ENCODE measurements at regions not wholly inside any gene's neighbourhood (a gene's known extent, or its start where the extent isn't known, plus 50 kb on each side); places are given as distances from the start of the nearest gene placed in this dataset.

GRCh38 chr21:27224169-27224568, 257.3 kb upstream of the ADAMTS5 start:
- Histone ChIP-seq H3K4me2 (ENCODE audit: insufficient read depth, low read length) (no peak overlapping the region), H3K27me3 (ENCODE audit: insufficient read depth, low read length) (no peaks in the 10 kb centered on the region), H3K4me1 (ENCODE audit: insufficient read depth, low read length) (peaks cover 18% of the 10 kb centered on the region), H3K27ac (ENCODE audit: low read depth, low read length) (no peak overlapping the region), H3K36me3 (ENCODE audit: insufficient read depth, low read length) (no peaks in the 10 kb centered on the region), H2AFZ (ENCODE audit: low read length) (no peak overlapping the region), H4K20me1 (ENCODE audit: insufficient read depth, low read length) (no peaks in the 10 kb centered on the region), H3K79me2 (ENCODE audit: insufficient read depth, low read length) (no peaks in the 10 kb centered on the region), H3K4me3 (ENCODE audit: insufficient read depth, low read length) (no peak overlapping the region), H3K9me3 (ENCODE audit: low read depth, low read length) (no peaks in the 10 kb centered on the region)
- DNase-seq (ENCODE audit: insufficient read length, low spot score, missing footprints): no peak
- TF ChIP-seq, protein P1, sequence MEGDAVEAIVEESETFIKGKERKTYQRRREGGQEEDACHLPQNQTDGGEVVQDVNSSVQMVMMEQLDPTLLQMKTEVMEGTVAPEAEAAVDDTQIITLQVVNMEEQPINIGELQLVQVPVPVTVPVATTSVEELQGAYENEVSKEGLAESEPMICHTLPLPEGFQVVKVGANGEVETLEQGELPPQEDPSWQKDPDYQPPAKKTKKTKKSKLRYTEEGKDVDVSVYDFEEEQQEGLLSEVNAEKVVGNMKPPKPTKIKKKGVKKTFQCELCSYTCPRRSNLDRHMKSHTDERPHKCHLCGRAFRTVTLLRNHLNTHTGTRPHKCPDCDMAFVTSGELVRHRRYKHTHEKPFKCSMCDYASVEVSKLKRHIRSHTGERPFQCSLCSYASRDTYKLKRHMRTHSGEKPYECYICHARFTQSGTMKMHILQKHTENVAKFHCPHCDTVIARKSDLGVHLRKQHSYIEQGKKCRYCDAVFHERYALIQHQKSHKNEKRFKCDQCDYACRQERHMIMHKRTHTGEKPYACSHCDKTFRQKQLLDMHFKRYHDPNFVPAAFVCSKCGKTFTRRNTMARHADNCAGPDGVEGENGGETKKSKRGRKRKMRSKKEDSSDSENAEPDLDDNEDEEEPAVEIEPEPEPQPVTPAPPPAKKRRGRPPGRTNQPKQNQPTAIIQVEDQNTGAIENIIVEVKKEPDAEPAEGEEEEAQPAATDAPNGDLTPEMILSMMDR (IDR thresholded peaks at IDR 0.05; ENCODE audit: extremely low read depth, low read depth, low read length): no peak

- Histone ChIP-seq H3K79me2 (ENCODE audit: insufficient read depth, low read length) (no peaks in the 10 kb centered on the region), H3K27ac (ENCODE audit: low read depth, low read length) (no peak overlapping the region), H4K20me1 (ENCODE audit: insufficient read depth, low read length) (no peaks in the 10 kb centered on the region), H3K4me3 (ENCODE audit: insufficient read depth, low read length) (no peak overlapping the region), H3K4me2 (ENCODE audit: insufficient read depth, low read length) (no peak overlapping the region), H2AFZ (ENCODE audit: low read length) (no peak overlapping the region), H3K27me3 (ENCODE audit: insufficient read depth, low read length) (no peaks in the 10 kb centered on the region), H3K4me1 (ENCODE audit: insufficient read depth, low read length) (peaks cover 21% of the 10 kb centered on the region), H3K9me3 (ENCODE audit: low read depth, low read length) (no peaks in the 10 kb centered on the region), H3K36me3 (ENCODE audit: insufficient read depth, low read length) (no peaks in the 10 kb centered on the region)
- DNase-seq (ENCODE audit: insufficient read length, low spot score, missing footprints): no peak
- TF ChIP-seq, protein P1 (IDR thresholded peaks at IDR 0.05; ENCODE audit: extremely low read depth, low read depth, low read length): no peak
Measured at GRCh38 chr21:27221077-27221476, 254.2 kb upstream of the ADAMTS5 start.

DNA sequence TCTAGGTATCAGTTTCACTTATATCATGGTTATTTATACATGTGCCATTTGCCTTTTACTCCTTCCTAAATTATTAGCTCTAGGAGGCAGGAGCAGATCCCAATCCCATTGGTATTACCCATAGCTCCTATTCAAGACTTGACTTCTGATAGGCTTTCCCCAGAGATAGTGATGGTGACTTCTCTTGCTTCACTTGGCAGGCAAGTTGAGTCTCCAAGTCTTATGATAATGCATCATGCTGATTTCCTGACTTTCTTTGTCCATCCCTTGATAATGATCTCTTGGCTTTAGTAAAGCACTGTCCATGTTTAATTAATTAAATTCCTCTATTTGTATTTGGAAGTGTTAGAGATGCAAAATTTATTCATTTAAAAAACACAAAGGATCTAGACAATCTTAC, 253.5 kb upstream of the ADAMTS5 start:
- Histone ChIP-seq H3K27me3 (ENCODE audit: insufficient read depth, low read length) (no peaks in the 10 kb centered on the region), H3K4me1 (ENCODE audit: insufficient read depth, low read length) (peaks cover 15% of the 10 kb centered on the region), H3K36me3 (ENCODE audit: insufficient read depth, low read length) (no peaks in the 10 kb centered on the region), H3K79me2 (ENCODE audit: insufficient read depth, low read length) (no peaks in the 10 kb centered on the region), H4K20me1 (ENCODE audit: insufficient read depth, low read length) (no peaks in the 10 kb centered on the region), H3K9me3 (ENCODE audit: low read depth, low read length) (no peaks in the 10 kb centered on the region), H3K4me2 (ENCODE audit: insufficient read depth, low read length) (no peak overlapping the region), H2AFZ (ENCODE audit: low read length) (no peak overlapping the region), H3K4me3 (ENCODE audit: insufficient read depth, low read length) (no peak overlapping the region), H3K27ac (ENCODE audit: low read depth, low read length) (no peak overlapping the region)
- no peak for DNase-seq (ENCODE audit: insufficient read length, low spot score, missing footprints)
- TF ChIP-seq, protein P1 (IDR thresholded peaks at IDR 0.05; ENCODE audit: extremely low read depth, low read depth, low read length): no peak

DNA sequence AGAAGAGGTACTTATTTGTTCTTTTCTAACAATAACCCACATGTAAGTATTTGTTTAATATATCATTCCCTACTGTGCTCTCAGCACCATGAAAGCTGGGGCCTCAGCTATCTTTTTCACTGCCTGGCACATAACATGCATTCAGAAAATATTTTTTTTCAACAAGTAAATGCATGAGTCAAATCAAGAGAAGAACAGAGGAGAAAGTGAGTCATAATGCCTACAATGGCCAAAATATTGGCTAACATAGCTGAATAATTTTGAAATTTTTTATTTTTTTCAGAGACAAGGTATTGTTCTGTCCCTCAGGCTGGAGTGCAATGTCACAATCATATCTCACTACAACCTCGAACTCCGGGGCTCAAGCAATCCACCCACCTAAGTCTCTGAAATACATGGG, 252.2 kb upstream of the ADAMTS5 start:
- TF ChIP-seq, protein P1 (IDR thresholded peaks at IDR 0.05; ENCODE audit: extremely low read depth, low read depth, low read length): no peak
- Histone ChIP-seq H3K27me3 (ENCODE audit: insufficient read depth, low read length) (no peaks in the 10 kb centered on the region), H3K4me2 (ENCODE audit: insufficient read depth, low read length) (no peak overlapping the region), H3K79me2 (ENCODE audit: insufficient read depth, low read length) (no peaks in the 10 kb centered on the region), H2AFZ (ENCODE audit: low read length) (no peak overlapping the region), H3K9me3 (ENCODE audit: low read depth, low read length) (no peaks in the 10 kb centered on the region), H3K36me3 (ENCODE audit: insufficient read depth, low read length) (no peaks in the 10 kb centered on the region), H3K4me3 (ENCODE audit: insufficient read depth, low read length) (no peak overlapping the region), H3K27ac (ENCODE audit: low read depth, low read length) (peak overlapping the region; percentile 35), H4K20me1 (ENCODE audit: insufficient read depth, low read length) (no peaks in the 10 kb centered on the region), H3K4me1 (ENCODE audit: insufficient read depth, low read length) (peaks cover 12% of the 10 kb centered on the region)
- no peak for DNase-seq (ENCODE audit: insufficient read length, low spot score, missing footprints)

Data from osteoblast (primary cell).